ENCODE measurements at regions not wholly inside any gene's neighbourhood (a gene's known extent, or its start where the extent isn't known, plus 50 kb on each side); places are given as distances from the start of the nearest gene placed in this dataset.
"Not testable (repeated sequence)": the region's sequence is repeated elsewhere in the genome, so short reads cannot be mapped to it uniquely, and the experiment has no call there.

- H3K27ac ChIP-seq, result no peak overlapping the region
- TF ChIP-seq, protein P1, sequence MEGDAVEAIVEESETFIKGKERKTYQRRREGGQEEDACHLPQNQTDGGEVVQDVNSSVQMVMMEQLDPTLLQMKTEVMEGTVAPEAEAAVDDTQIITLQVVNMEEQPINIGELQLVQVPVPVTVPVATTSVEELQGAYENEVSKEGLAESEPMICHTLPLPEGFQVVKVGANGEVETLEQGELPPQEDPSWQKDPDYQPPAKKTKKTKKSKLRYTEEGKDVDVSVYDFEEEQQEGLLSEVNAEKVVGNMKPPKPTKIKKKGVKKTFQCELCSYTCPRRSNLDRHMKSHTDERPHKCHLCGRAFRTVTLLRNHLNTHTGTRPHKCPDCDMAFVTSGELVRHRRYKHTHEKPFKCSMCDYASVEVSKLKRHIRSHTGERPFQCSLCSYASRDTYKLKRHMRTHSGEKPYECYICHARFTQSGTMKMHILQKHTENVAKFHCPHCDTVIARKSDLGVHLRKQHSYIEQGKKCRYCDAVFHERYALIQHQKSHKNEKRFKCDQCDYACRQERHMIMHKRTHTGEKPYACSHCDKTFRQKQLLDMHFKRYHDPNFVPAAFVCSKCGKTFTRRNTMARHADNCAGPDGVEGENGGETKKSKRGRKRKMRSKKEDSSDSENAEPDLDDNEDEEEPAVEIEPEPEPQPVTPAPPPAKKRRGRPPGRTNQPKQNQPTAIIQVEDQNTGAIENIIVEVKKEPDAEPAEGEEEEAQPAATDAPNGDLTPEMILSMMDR (IDR thresholded peaks at IDR 0.05), result no peak
- no peak for TF ChIP-seq ZFX (IDR thresholded peaks at IDR 0.05; ENCODE audit: borderline replicate concordance)
Measured at GRCh38 chr14:105898482-105899010, 372.2 kb downstream of the TMEM121 start.

GRCh38 chr14:105899071-105899641, 372.8 kb downstream of the TMEM121 start:
- TF ChIP-seq, protein P1 (IDR thresholded peaks at IDR 0.05), result no peak
- no peak for TF ChIP-seq ZFX (IDR thresholded peaks at IDR 0.05; ENCODE audit: borderline replicate concordance)
- H3K27ac ChIP-seq, result no peak overlapping the region

GRCh38 chr14:105899657-105900397, 373.4 kb downstream of the TMEM121 start:
- no peak overlapping the region for H3K27ac ChIP-seq
- TF ChIP-seq ZFX (IDR thresholded peaks at IDR 0.05; ENCODE audit: borderline replicate concordance), result no peak
- TF ChIP-seq, protein P1 (IDR thresholded peaks at IDR 0.05), result no peak

GRCh38 chr14:105900398-105901160, 374.2 kb downstream of the TMEM121 start:
- no peak overlapping the region for H3K27ac ChIP-seq
- TF ChIP-seq, protein P1 (IDR thresholded peaks at IDR 0.05), result no peak
- no peak for TF ChIP-seq ZFX (IDR thresholded peaks at IDR 0.05; ENCODE audit: borderline replicate concordance)

DNA sequence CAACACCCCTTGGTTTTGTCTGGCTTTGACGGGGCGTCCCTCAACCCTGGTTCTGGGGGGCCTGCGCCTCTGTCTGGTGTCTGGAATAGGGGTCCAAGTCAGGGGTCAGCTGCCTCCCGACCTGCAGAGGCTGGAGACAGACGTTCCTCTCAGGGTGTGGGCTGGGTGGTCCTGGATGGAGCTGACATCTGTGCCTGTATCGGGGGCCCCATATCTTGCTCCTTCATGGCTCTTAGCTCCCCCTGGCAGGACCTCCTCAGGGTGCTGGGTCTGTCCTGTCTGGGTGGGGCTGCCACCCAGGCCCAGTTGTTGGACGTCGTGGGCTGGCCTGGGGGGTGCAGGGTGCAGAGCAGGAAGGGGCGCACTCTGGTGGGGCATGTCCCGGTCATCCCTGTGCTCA, 374.8 kb downstream of the TMEM121 start:
- no peak overlapping the region for H3K27ac ChIP-seq
- TF ChIP-seq, protein P1 (IDR thresholded peaks at IDR 0.05), result no peak
- no peak for TF ChIP-seq ZFX (IDR thresholded peaks at IDR 0.05; ENCODE audit: borderline replicate concordance)

DNA sequence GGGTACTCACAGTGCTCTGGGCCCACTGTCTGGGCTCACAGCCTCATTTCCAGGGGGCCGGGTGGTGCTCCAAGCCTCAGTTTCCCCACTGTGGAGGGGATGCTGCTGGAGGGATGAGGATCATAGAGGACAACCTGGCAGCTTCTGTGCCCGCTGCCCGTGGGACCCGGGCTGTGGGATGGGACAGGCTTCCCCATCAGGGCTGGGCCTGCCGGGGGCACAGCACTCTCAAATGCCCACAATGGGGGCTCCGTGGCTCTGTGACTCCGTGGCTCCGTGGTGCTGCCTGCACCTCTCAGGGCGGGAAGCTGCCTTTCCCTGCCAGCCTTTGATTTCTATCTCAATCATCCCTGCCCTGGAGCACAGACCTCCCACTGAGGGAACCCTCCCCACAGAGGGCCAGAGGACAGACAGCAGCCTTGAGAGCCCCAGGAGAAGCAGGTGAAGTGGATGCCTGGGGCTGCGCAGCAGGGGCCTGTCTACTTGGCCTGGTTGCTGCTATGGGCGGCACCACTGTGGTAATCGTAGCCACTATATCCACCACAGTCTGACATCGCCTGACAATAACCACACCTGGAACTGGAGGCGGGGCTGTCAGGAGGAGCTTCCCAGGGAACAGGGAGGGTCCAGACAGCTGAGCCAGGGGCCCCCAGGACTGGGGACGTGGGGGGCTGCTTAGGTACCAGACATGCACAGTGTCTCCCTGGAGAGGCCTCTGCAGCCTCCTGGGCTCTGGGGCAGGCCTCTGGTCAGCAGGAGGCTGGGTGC, 375.9 kb downstream of the TMEM121 start:
- no peak for TF ChIP-seq ZFX (IDR thresholded peaks at IDR 0.05; ENCODE audit: borderline replicate concordance)
- TF ChIP-seq, protein P1 (IDR thresholded peaks at IDR 0.05), result no peak
- H3K27ac ChIP-seq, result no peak overlapping the region

GRCh38 chr14:105902899-105903165, 376.4 kb downstream of the TMEM121 start:
- H3K27ac ChIP-seq, result not testable (repeated sequence)

All from 22Rv1 (cell line).